ENCODE measurements at regions not wholly inside any gene's neighbourhood (a gene's known extent, or its start where the extent isn't known, plus 50 kb on each side); places are given as distances from the start of the nearest gene placed in this dataset.

DNA sequence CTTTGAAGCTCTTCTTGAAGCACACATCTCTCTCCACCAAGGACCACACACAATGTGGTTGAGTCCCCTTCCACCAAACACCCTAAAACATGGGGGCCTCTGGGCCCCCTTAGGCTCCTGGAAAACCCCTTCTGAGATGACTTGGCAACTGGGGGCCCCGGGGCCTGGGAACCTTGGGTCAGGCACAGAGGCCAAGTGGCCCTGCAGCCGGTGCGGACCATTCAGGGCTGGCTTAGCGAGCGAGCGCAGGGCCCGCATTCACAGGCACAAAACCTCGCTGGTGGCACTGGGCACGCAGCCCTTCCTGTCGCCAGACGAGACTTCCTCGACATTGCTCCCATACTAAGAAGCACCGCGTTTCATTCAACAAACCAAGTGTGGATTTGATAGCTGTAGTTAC is 111.2 kb upstream of the ID2 start:
- no peak overlapping the region for H3K4me3 ChIP-seq (ENCODE audit: low read depth, low read length)
- TF ChIP-seq POLR2A (IDR thresholded peaks at IDR 0.05; ENCODE audit: extremely low read depth, insufficient read length) (no peak), MYC (IDR thresholded peaks at IDR 0.05; ENCODE audit: low read depth, low read length) (no peak)
- TF ChIP-seq, protein P1, sequence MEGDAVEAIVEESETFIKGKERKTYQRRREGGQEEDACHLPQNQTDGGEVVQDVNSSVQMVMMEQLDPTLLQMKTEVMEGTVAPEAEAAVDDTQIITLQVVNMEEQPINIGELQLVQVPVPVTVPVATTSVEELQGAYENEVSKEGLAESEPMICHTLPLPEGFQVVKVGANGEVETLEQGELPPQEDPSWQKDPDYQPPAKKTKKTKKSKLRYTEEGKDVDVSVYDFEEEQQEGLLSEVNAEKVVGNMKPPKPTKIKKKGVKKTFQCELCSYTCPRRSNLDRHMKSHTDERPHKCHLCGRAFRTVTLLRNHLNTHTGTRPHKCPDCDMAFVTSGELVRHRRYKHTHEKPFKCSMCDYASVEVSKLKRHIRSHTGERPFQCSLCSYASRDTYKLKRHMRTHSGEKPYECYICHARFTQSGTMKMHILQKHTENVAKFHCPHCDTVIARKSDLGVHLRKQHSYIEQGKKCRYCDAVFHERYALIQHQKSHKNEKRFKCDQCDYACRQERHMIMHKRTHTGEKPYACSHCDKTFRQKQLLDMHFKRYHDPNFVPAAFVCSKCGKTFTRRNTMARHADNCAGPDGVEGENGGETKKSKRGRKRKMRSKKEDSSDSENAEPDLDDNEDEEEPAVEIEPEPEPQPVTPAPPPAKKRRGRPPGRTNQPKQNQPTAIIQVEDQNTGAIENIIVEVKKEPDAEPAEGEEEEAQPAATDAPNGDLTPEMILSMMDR (IDR thresholded peaks at IDR 0.05; ENCODE audit: low read depth, low read length) = no peak
- TF ChIP-seq, protein P2, sequence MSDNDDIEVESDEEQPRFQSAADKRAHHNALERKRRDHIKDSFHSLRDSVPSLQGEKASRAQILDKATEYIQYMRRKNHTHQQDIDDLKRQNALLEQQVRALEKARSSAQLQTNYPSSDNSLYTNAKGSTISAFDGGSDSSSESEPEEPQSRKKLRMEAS (IDR thresholded peaks at IDR 0.05; ENCODE audit: low read depth, low read length) = no peak
- DNase-seq (ENCODE audit: low read depth) = no peak

DNA sequence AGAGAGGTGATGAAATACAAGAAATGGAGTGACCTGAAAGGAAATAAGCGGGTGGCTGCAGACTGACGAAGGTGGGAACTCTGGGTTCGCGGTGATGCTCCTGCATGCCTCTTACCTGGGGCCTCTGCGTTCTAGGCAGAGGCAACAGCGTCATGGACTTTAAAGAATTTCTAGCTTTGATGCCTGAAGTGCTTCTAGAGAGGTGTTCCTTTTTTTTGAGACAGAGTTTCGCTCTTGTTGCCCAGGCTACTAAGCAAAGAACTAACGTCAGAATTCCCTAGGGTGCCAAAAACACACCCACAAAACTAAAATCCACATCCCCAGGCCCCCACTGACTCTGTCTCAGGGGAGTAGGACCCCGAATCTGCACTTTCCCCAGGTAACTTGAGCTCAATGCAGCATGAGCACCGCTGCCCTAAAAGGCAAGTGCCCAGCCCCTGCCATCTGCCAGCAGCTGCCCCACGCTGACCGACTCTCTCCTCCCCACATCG is 110.5 kb upstream of the ID2 start:
- DNase-seq (ENCODE audit: low read depth) = no peak

DNA sequence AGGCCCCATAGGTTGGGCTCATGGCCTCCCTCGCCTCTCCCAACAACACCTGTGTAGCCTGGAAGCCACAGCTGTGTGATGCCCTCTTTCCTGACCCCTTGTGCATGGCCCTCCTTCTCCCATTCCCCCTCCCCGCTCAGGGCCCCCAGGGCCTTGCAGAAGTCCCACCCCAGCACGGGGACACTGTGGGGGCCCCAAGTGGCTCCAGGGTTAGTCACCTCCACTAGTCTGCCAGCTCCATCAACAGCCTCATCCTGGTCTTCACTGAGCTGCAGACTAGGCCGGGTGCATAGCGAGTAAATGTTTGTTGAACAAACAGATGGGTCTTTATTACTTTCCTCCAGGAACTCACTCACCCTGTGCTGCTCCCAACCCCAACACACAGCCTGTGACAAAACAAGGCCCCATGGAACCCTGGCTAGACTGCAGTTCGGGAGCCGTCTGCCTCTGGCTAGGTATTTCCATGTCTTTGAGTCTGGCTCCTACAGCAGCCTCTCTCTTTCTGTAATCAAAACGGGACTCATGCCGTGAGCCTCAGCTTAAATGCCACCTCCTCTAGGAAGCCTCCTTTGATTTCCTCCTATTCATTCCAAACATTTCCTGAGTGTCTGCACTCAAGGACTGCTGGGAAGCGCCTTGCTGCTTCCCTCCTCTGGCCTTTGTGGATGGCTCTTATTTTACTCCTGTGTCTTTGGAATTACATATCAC is 109.9 kb upstream of the ID2 start:
- no peak overlapping the region for H3K4me3 ChIP-seq (ENCODE audit: low read depth, low read length)
- no peak for DNase-seq (ENCODE audit: low read depth)
- TF ChIP-seq MYC (IDR thresholded peaks at IDR 0.05; ENCODE audit: low read depth, low read length) (no peak), POLR2A (IDR thresholded peaks at IDR 0.05; ENCODE audit: extremely low read depth, insufficient read length) (no peak)
- TF ChIP-seq, protein P2 (IDR thresholded peaks at IDR 0.05; ENCODE audit: low read depth, low read length) = no peak
- TF ChIP-seq, protein P1 (IDR thresholded peaks at IDR 0.05; ENCODE audit: low read depth, low read length) = no peak

More for the DNA sequence above, 110.5 kb upstream of the ID2 start:
- TF ChIP-seq POLR2A (IDR thresholded peaks at IDR 0.05; ENCODE audit: extremely low read depth, insufficient read length) = no peak
- TF ChIP-seq, protein P2 (IDR thresholded peaks at IDR 0.05; ENCODE audit: low read depth, low read length) = no peak
- TF ChIP-seq, protein P1 (IDR thresholded peaks at IDR 0.05; ENCODE audit: low read depth, low read length) = no peak
- TF ChIP-seq MYC (IDR thresholded peaks at IDR 0.05; ENCODE audit: low read depth, low read length) = no peak
- no peak overlapping the region for H3K4me3 ChIP-seq (ENCODE audit: low read depth, low read length)

DNA sequence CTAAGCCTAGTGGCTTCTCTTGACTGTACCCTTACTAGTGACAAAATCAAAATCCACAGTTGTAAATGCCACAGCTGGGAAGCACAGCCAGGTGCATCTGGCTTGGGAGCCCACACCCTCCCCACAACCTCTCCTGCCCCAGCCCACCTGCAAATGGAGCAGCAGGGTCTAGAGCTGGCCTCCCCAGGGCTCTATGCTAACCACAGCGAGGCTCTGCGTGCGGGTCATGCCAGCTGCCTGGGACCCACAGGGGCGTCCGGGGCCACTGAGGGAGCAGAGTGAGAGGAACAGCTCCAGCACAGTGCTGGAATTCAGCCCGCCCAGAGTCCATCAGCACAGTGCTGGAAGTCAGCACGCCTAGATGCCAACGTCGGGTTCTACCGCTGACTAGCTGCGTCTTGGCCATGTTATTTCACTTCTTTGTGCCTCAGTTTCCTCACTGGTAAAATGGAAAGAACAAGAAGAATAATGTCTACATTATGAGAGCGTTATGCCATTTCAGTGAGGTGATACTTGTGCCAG is 109.1 kb upstream of the ID2 start:
- TF ChIP-seq, protein P1 (IDR thresholded peaks at IDR 0.05; ENCODE audit: low read depth, low read length) = no peak
- no peak for TF ChIP-seq POLR2A (IDR thresholded peaks at IDR 0.05; ENCODE audit: extremely low read depth, insufficient read length)
- TF ChIP-seq, protein P2 (IDR thresholded peaks at IDR 0.05; ENCODE audit: low read depth, low read length) = no peak
- TF ChIP-seq MYC (IDR thresholded peaks at IDR 0.05; ENCODE audit: low read depth, low read length) = no peak
- DNase-seq (ENCODE audit: low read depth) = no peak
- no peak overlapping the region for H3K4me3 ChIP-seq (ENCODE audit: low read depth, low read length)

DNA sequence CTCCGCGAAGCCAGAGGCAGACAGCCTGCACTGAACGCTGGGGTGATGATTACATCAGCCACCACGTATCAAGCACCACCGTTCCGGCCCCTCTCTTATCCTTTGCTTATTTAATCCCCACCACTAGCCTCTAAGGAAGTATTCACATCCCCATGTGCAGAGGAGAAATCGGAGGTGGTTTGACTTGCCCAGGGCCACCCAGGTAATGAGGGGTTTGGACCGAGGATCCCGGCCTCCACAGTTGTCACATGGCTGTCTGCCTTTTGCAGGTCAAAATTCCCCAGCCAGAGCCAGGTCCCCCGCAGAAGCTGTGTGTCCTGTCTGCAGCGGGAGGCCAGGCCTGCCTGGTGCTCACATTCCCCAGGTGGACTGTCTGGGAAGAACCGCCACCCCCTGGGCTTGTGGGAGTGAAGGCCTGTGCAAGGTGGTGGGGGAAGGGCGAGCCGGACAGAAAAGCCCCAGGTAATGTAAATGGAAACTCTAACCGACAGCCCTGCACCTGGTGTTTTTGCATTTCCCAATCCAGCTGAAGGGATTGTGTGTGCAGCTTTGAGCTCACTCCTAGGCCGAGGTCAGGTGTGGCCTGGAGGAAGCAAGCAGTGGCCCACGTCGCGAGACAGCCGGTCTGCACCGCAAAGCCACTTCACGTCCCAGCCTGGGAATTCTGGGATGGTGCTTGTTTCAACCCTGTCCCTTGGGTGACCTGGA is 108.5 kb upstream of the ID2 start:
- H3K4me3 ChIP-seq (ENCODE audit: low read depth, low read length) = no peak overlapping the region
- no peak for DNase-seq (ENCODE audit: low read depth)

More for the DNA sequence above, 108.5 kb upstream of the ID2 start:
- TF ChIP-seq, protein P1 (IDR thresholded peaks at IDR 0.05; ENCODE audit: low read depth, low read length) = no peak
- TF ChIP-seq MYC (IDR thresholded peaks at IDR 0.05; ENCODE audit: low read depth, low read length) (no peak), POLR2A (IDR thresholded peaks at IDR 0.05; ENCODE audit: extremely low read depth, insufficient read length) (no peak)
- TF ChIP-seq, protein P2 (IDR thresholded peaks at IDR 0.05; ENCODE audit: low read depth, low read length) = no peak

Data from NB4 (cell line).